ENCODE measurements at regions not wholly inside any gene's neighbourhood (a gene's known extent, or its start where the extent isn't known, plus 50 kb on each side); places are given as distances from the start of the nearest gene placed in this dataset.

GRCh38 chr1:214970016-214970415 lies 112.5 kb upstream of the KCNK2 start:
- TF ChIP-seq CTCF (IDR thresholded peaks at IDR 0.05; ENCODE audit: low read depth, low read length) = no peak
- no peak for TF ChIP-seq POLR2A (IDR thresholded peaks at IDR 0.05; ENCODE audit: extremely low read depth, insufficient read length)
